ENCODE measurements at regions not wholly inside any gene's neighbourhood (a gene's known extent, or its start where the extent isn't known, plus 50 kb on each side); places are given as distances from the start of the nearest gene placed in this dataset.

- 82 to 87% methylated on average over 15 of the region's 15 CpGs for WGBS, 2 donors
- DNase-seq (ENCODE audit: low spot score in 2 of 2), result no peak
- intact Hi-C loops (cut with DNase I; ENCODE audit: low total_unique reads), result no loop called here
- H3K4me3 ChIP-seq (ENCODE audit: low read depth, poor library complexity, severe bottlenecking), result no peak overlapping the region
- no peak for TF ChIP-seq POLR2A (IDR thresholded peaks at IDR 0.05)
These were observed 54.9 kb upstream of the SASH1 start for GRCh38 chr6:148287623-148288333.

GRCh38 chr6:148288541-148288940 lies 54.1 kb upstream of the SASH1 start:
- TF ChIP-seq POLR2A (IDR thresholded peaks at IDR 0.05), result no peak
- TF ChIP-seq, protein P1, sequence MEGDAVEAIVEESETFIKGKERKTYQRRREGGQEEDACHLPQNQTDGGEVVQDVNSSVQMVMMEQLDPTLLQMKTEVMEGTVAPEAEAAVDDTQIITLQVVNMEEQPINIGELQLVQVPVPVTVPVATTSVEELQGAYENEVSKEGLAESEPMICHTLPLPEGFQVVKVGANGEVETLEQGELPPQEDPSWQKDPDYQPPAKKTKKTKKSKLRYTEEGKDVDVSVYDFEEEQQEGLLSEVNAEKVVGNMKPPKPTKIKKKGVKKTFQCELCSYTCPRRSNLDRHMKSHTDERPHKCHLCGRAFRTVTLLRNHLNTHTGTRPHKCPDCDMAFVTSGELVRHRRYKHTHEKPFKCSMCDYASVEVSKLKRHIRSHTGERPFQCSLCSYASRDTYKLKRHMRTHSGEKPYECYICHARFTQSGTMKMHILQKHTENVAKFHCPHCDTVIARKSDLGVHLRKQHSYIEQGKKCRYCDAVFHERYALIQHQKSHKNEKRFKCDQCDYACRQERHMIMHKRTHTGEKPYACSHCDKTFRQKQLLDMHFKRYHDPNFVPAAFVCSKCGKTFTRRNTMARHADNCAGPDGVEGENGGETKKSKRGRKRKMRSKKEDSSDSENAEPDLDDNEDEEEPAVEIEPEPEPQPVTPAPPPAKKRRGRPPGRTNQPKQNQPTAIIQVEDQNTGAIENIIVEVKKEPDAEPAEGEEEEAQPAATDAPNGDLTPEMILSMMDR (IDR thresholded peaks at IDR 0.05), result no peak
- WGBS, 2 donors, result 78 to 84% methylated on average over 4 of the region's 4 CpGs
- no peak overlapping the region for H3K4me3 ChIP-seq (ENCODE audit: low read depth, poor library complexity, severe bottlenecking)
- intact Hi-C loops (cut with DNase I; ENCODE audit: low total_unique reads), result no loop called here
- no peak for DNase-seq (ENCODE audit: low spot score in 2 of 2)

- TF ChIP-seq, protein P1 (IDR thresholded peaks at IDR 0.05), result no peak
- TF ChIP-seq POLR2A (IDR thresholded peaks at IDR 0.05), result no peak
- no peak overlapping the region for H3K4me3 ChIP-seq (ENCODE audit: low read depth, poor library complexity, severe bottlenecking)
- 87 to 91% methylated on average over 6 of the region's 6 CpGs for WGBS, 2 donors
- DNase-seq (ENCODE audit: low spot score in 2 of 2), result no peak
- intact Hi-C loops (cut with DNase I; ENCODE audit: low total_unique reads), result no loop called here
These were observed 53.5 kb upstream of the SASH1 start for GRCh38 chr6:148289153-148289552.

DNA sequence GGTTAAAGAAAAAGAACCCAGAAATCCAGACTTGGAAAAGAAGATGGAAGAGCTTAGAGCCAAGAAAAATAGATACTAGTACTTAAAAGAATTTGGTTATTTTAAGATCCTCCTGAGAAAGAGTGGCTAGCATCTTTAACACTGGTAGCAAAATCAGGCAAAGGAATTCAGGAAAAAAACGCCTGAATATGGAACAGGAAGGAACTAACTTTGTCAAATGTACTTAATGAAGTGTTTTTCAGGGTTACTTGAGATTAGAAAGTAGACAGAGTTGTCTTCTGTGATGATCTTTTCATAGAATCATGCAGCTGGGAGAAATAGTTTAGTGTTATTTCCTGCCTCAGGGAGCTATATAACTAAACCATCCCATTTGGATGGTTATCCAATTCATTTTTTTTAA lies 50.8 kb upstream of the SASH1 start:
- H3K4me3 ChIP-seq (ENCODE audit: low read depth, poor library complexity, severe bottlenecking), result no peak overlapping the region
- intact Hi-C loops (cut with DNase I; ENCODE audit: low total_unique reads), result no loop called here
- 48 to 63% methylated on average over 1 of the region's 1 CpG for WGBS, 2 donors
- no peak for TF ChIP-seq POLR2A (IDR thresholded peaks at IDR 0.05)
- TF ChIP-seq, protein P1 (IDR thresholded peaks at IDR 0.05), result no peak
- DNase-seq (ENCODE audit: low spot score in 2 of 2), result no peak
